ENCODE measurements at regions not wholly inside any gene's neighbourhood (a gene's known extent, or its start where the extent isn't known, plus 50 kb on each side); places are given as distances from the start of the nearest gene placed in this dataset.

- no peak for TF ChIP-seq POLR2A (IDR thresholded peaks at IDR 0.05)
- TF ChIP-seq CTCF (IDR thresholded peaks at IDR 0.05): no peak
Observed at GRCh38 chrX:9231491-9231890, 197.6 kb upstream of the FAM9B start.
